Heart left ventricle (tissue), 13 donors: ENCODE measurements at regions not wholly inside any gene's neighbourhood (a gene's known extent, or its start where the extent isn't known, plus 50 kb on each side); places are given as distances from the start of the nearest gene placed in this dataset.

Source experiments
- POLR2A ChIP-seq, 2 donors: fragments of 450-650 bp; IDR thresholded peaks; one replicate each; pipeline ENCODE4 v1.6.1; 2017; ENCODE audit warnings: antibody characterized with exemption in 2 of 2, mild to moderate bottlenecking in 2 of 2, moderate library complexity in 2 of 2
- TF ChIP-seq, protein P1 (sequence below), 12 donors: fragments of 200-600 bp; sonication (generic) in 4 of 12; IDR thresholded peaks; one replicate each; pipeline versions ENCODE4 v1.5.0 to v1.8.0; 2018 to 2022; ENCODE audit warnings: antibody characterized with exemption in 12 of 12, mild to moderate bottlenecking in 5 of 12
- donor health status: ischemic (EF 13 %, LVEDD 7.1; RV severe dilation, severe dysfunction).
- donor health status: DM: no; HTN: yes; CAD: no.
- donor health status: DM: no; HTN: no; CAD: no.
- donor health status: ischemic (EF 25% LVEDD 6.9; RV normal size, moderate dysfunction).
- donor health status: ischemic (EF 25% LVEDD 5.7; RV mildly dilated, moderate dysfunction).
- donor health status: ischemic (EF 35%, LVEDD 5.7; RV mildly dilated, moderate dysfunction).
- donor health status: nonischemic (EF 11% LVEDD 7.7; RV severe dilation, severe dysfunction).
- donor health status: DM: yes; HTN: yes; CAD: no.
- donor health status: PGD.
- donor health status: ischemic (EF 29% LVEDD 5.4; RV normal size, mild dysfunction).
- donor health status: nonischemic (EF 23%, LVEDD 6.1; RV moderate dilation, normal function).

DNA sequence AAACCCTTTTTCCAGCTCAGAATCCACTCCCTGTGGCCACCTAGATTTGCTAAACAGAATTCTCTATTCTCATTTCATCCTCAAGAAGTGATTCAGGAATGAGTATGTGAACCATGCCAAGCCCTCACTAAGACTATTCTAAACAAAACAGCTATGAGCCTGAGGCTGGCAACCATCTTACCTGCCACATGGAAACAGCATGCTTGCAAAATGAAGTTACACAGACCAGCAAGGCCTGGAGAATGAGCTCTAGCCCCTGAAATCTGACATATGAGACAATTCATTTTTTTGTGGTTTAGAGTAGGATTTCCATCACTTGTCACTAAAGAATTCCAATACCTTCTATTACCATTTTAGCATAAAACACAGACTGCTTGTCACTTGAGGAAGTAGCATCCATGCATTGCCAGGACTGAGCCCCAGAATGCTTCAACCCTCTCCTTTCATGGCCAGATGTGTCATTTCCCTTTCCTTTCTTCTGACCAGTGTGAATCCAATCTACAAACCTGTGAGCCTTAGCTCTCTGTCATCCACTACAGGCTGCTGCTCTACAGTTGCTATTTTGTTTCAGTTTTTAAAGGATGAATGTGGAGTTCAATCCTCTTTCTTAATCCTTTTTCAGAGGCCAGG lies 744.3 kb upstream of the ACVR2A start:
- TF ChIP-seq, protein P1, sequence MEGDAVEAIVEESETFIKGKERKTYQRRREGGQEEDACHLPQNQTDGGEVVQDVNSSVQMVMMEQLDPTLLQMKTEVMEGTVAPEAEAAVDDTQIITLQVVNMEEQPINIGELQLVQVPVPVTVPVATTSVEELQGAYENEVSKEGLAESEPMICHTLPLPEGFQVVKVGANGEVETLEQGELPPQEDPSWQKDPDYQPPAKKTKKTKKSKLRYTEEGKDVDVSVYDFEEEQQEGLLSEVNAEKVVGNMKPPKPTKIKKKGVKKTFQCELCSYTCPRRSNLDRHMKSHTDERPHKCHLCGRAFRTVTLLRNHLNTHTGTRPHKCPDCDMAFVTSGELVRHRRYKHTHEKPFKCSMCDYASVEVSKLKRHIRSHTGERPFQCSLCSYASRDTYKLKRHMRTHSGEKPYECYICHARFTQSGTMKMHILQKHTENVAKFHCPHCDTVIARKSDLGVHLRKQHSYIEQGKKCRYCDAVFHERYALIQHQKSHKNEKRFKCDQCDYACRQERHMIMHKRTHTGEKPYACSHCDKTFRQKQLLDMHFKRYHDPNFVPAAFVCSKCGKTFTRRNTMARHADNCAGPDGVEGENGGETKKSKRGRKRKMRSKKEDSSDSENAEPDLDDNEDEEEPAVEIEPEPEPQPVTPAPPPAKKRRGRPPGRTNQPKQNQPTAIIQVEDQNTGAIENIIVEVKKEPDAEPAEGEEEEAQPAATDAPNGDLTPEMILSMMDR (IDR thresholded peaks at IDR 0.05) = no peak
- no peak for TF ChIP-seq POLR2A (IDR thresholded peaks at IDR 0.05)
